ENCODE measurements at regions not wholly inside any gene's neighbourhood (a gene's known extent, or its start where the extent isn't known, plus 50 kb on each side); places are given as distances from the start of the nearest gene placed in this dataset.

- TF ChIP-seq EZH2phosphoT487 (IDR thresholded peaks at IDR 0.05; ENCODE audit: borderline replicate concordance, low read length), result no peak
- TF ChIP-seq EZH2 (IDR thresholded peaks at IDR 0.05; ENCODE audit: low read length, unreplicated experiment), result no peak
- TF ChIP-seq CTCF (conservative IDR thresholded peaks at IDR 0.05; ENCODE audit: low read depth, low read length), result no peak
- Histone ChIP-seq H3K4me1 (ENCODE audit: insufficient read depth, low read length) (no peaks in the 10 kb centered on the region), H3K36me3 (ENCODE audit: low read depth, low read length) (no peaks in the 10 kb centered on the region), H3K9me3 (ENCODE audit: low read length) (no peaks in the 10 kb centered on the region), H4K20me1 (ENCODE audit: low read length) (no peaks in the 10 kb centered on the region), H3K27me3 (ENCODE audit: low read length) (peaks cover 19% of the 10 kb centered on the region), H3K9me2 (replicated peaks; ENCODE audit: low read length) (no peaks in the 10 kb centered on the region), H3K79me2 (ENCODE audit: low read length) (no peaks in the 10 kb centered on the region), H2AFZ (ENCODE audit: low read length) (no peak overlapping the region), H3F3A (ENCODE audit: low read length, unreplicated experiment) (no peaks in the 10 kb centered on the region), H3K4me3 (ENCODE audit: low read length) (no peak overlapping the region), H3K27ac (ENCODE audit: low read length) (no peak overlapping the region), H3K4me2 (ENCODE audit: low read length) (no peak overlapping the region), H3K9ac (ENCODE audit: low read length) (no peak overlapping the region)
- BruUV-seq (replicated peaks), result no TSS peak
- POLR2A ChIA-PET (ENCODE audit: unreplicated experiment), result no interaction called here
- ATAC-seq (no peak), DNase-seq (no peak)
- CTCF ChIA-PET, result no interaction called here
- intact Hi-C loops (cut with micrococcal nuclease), result no loop called here
Observed at GRCh38 chr20:40814631-40814960, 125.6 kb upstream of the MAFB start.

DNA sequence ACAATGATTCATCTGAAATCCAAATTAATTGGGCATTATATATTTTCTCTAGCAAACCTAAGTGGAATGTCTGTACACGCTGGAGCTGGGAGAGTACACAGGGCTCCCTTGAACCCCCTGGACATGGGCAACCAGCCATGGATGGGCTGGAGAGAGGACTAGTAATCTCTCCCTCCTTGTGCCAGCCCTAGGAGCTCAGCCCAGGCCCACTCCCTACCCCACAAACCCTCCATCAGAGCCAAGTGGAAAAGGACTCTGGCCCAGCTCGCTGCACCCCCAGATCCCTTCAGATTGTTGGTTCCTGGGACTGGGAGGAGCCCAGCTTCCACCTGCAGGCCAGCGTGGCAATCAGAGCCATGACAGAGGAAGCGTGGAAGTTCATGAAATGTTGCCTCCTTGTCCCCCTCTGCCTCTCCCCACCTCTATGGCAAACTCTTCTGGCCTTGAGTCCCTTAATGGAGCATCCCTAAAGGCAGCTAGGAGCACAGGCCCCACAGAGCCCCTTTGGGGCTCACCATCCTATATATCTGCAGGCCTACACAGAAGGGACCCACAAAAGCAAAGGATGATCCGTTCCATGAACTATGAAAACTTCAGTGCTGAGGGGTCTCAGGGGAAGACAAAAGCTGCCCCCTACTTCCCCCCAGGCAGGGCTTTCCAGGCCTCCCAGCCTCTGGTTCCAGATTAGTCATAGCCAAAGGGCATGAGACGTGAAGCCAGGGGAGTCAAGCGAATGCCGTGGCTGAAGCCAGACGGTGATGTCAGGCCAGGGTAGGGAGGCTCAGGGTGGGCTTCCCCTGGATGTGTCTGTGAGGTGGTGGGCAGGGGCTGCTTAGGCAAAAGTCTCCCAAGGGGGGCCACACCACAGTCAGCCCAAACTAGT lies 126.4 kb upstream of the MAFB start:
- ChIA-PET POLR2A (ENCODE audit: unreplicated experiment) (no interaction called here), CTCF (no interaction called here)
- DNase-seq (no peak), ATAC-seq (no peak)
- no peaks in the 10 kb centered on the region for H4K20me1 ChIP-seq (ENCODE audit: low read length)
- no peaks in the 10 kb centered on the region for H3K36me3 ChIP-seq (ENCODE audit: low read depth, low read length)
- intact Hi-C loops (cut with micrococcal nuclease), result no loop called here
- H3K9me3 ChIP-seq (ENCODE audit: low read length), result no peaks in the 10 kb centered on the region
- H3K9ac ChIP-seq (ENCODE audit: low read length), result no peak overlapping the region
- no TSS peak for BruUV-seq (replicated peaks)
- H2AFZ ChIP-seq (ENCODE audit: low read length), result no peak overlapping the region
- H3K9me2 ChIP-seq (replicated peaks; ENCODE audit: low read length), result no peaks in the 10 kb centered on the region
- no peak overlapping the region for H3K27ac ChIP-seq (ENCODE audit: low read length)
- TF ChIP-seq CTCF (conservative IDR thresholded peaks at IDR 0.05; ENCODE audit: low read depth, low read length), result no peak
- no peak for TF ChIP-seq EZH2 (IDR thresholded peaks at IDR 0.05; ENCODE audit: low read length, unreplicated experiment)
- no peak for TF ChIP-seq EZH2phosphoT487 (IDR thresholded peaks at IDR 0.05; ENCODE audit: borderline replicate concordance, low read length)
- no peaks in the 10 kb centered on the region for H3K4me1 ChIP-seq (ENCODE audit: insufficient read depth, low read length)
- no peak overlapping the region for H3K4me2 ChIP-seq (ENCODE audit: low read length)
- no peaks in the 10 kb centered on the region for H3F3A ChIP-seq (ENCODE audit: low read length, unreplicated experiment)
- H3K79me2 ChIP-seq (ENCODE audit: low read length), result no peaks in the 10 kb centered on the region
- H3K27me3 ChIP-seq (ENCODE audit: low read length), result peaks cover 11% of the 10 kb centered on the region; the same call in 1 of the 2 replicates
- H3K4me3 ChIP-seq (ENCODE audit: low read length), result no peak overlapping the region

- no peak overlapping the region for H3K4me2 ChIP-seq (ENCODE audit: low read length)
- no peak overlapping the region for H3K27ac ChIP-seq (ENCODE audit: low read length)
- peaks cover 10% of the 10 kb centered on the region; the same call in 1 of the 2 replicates for H3K27me3 ChIP-seq (ENCODE audit: low read length)
- H2AFZ ChIP-seq (ENCODE audit: low read length), result no peak overlapping the region
- H4K20me1 ChIP-seq (ENCODE audit: low read length), result no peaks in the 10 kb centered on the region
- DNase-seq (no peak), ATAC-seq (no peak)
- intact Hi-C loops (cut with micrococcal nuclease), result no loop called here
- no peaks in the 10 kb centered on the region for H3K36me3 ChIP-seq (ENCODE audit: low read depth, low read length)
- no peak overlapping the region for H3K9ac ChIP-seq (ENCODE audit: low read length)
- no peaks in the 10 kb centered on the region for H3K9me3 ChIP-seq (ENCODE audit: low read length)
- H3K79me2 ChIP-seq (ENCODE audit: low read length), result no peaks in the 10 kb centered on the region
- ChIA-PET POLR2A (ENCODE audit: unreplicated experiment) (no interaction called here), CTCF (no interaction called here)
- TF ChIP-seq CTCF (conservative IDR thresholded peaks at IDR 0.05; ENCODE audit: low read depth, low read length), result no peak
- TF ChIP-seq EZH2phosphoT487 (IDR thresholded peaks at IDR 0.05; ENCODE audit: borderline replicate concordance, low read length), result no peak
- no peak for TF ChIP-seq EZH2 (IDR thresholded peaks at IDR 0.05; ENCODE audit: low read length, unreplicated experiment)
- no TSS peak for BruUV-seq (replicated peaks)
- H3K4me3 ChIP-seq (ENCODE audit: low read length), result no peak overlapping the region
- H3K4me1 ChIP-seq (ENCODE audit: insufficient read depth, low read length), result no peaks in the 10 kb centered on the region
- no peaks in the 10 kb centered on the region for H3K9me2 ChIP-seq (replicated peaks; ENCODE audit: low read length)
- H3F3A ChIP-seq (ENCODE audit: low read length, unreplicated experiment), result no peaks in the 10 kb centered on the region
Observed at GRCh38 chr20:40816039-40816352, 127.0 kb upstream of the MAFB start.
